ENCODE measurements at regions not wholly inside any gene's neighbourhood (a gene's known extent, or its start where the extent isn't known, plus 50 kb on each side); places are given as distances from the start of the nearest gene placed in this dataset.

DNA sequence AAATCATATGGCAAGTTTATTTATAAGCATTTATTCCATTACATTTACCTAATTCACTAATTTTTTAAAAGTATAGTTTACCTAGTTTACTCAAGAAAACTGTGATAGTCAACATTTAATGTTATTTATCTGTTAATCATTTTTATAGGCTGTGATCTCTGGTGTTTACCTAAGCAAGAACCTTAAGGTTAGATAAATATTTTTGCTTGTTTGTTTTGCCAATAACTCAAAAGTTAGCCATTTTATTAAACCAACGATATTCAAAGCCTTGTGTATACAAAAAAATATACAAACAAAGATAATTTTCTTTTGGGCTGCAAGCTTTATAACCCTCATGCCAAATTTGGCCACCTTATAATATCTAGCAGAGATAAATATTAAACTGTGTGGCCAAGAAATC is 157.3 kb downstream of the SLCO1B3 start:
- Histone ChIP-seq H3K36me3 (no peaks in the 10 kb centered on the region), H3K9me3 (no peaks in the 10 kb centered on the region), H3K27ac (no peak overlapping the region), H3K27me3 (no peaks in the 10 kb centered on the region), H3K4me3 (no peak overlapping the region), H3K4me1 (no peaks in the 10 kb centered on the region)
- no peak for DNase-seq (ENCODE audit: low spot score in 2 of 2)
- TF ChIP-seq POLR2A (IDR thresholded peaks at IDR 0.05) (no peak), POLR2AphosphoS5 (IDR thresholded peaks at IDR 0.05) (no peak)
- TF ChIP-seq, protein P1, sequence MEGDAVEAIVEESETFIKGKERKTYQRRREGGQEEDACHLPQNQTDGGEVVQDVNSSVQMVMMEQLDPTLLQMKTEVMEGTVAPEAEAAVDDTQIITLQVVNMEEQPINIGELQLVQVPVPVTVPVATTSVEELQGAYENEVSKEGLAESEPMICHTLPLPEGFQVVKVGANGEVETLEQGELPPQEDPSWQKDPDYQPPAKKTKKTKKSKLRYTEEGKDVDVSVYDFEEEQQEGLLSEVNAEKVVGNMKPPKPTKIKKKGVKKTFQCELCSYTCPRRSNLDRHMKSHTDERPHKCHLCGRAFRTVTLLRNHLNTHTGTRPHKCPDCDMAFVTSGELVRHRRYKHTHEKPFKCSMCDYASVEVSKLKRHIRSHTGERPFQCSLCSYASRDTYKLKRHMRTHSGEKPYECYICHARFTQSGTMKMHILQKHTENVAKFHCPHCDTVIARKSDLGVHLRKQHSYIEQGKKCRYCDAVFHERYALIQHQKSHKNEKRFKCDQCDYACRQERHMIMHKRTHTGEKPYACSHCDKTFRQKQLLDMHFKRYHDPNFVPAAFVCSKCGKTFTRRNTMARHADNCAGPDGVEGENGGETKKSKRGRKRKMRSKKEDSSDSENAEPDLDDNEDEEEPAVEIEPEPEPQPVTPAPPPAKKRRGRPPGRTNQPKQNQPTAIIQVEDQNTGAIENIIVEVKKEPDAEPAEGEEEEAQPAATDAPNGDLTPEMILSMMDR (IDR thresholded peaks at IDR 0.05): no peak
- intact Hi-C loops (cut with DNase I; ENCODE audit: low total_unique reads): no loop called here

DNA sequence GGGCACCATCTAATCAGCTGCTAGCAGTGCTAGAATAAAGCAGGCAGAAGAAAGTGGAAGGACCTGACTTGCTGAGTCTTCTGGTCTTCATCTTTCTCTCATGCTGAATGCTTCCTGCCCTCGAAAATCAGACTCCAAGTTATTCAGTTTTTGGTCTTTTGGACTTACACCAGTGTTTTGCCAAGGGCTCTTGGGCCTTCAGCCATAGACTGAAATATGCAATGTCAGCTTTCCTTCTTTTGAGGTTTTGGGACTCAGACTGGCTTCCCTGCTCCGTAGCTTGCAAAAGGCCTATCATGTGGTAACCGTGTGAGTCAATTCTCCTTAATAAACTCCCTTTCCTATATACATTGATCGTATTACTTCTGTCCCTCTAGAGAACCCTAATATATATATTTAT is 159.3 kb downstream of the SLCO1B3 start:
- TF ChIP-seq POLR2AphosphoS5 (IDR thresholded peaks at IDR 0.05): no peak
- no peak for TF ChIP-seq POLR2A (IDR thresholded peaks at IDR 0.05)
- TF ChIP-seq, protein P1 (IDR thresholded peaks at IDR 0.05): no peak
- no peaks in the 10 kb centered on the region for H3K36me3 ChIP-seq
- no peaks in the 10 kb centered on the region for H3K4me1 ChIP-seq
- H3K27ac ChIP-seq: no peak overlapping the region
- no peaks in the 10 kb centered on the region for H3K9me3 ChIP-seq
- no peak overlapping the region for H3K4me3 ChIP-seq
- no peak for DNase-seq (ENCODE audit: low spot score in 2 of 2)
- intact Hi-C loops (cut with DNase I; ENCODE audit: low total_unique reads): no loop called here
- no peaks in the 10 kb centered on the region for H3K27me3 ChIP-seq

DNA sequence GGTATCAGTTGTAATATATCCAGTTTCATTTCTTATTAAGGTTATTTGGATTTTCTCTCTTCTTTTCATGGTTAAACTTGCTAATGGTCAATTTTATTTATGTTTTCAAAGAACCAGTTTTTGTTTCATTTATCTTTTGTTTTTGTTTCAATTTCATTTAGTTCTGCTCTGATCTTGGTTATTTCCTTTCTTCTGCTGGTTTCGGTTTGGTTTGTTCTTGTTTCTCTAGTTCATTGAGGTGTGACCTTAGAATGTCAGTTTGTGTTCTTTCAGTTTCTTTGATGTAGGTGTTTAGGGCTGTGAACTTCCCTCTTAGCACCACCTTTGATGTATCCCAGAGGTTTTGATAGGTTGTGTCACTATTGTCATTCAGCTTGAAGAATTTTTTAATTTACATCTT is 145.6 kb upstream of the SLCO1B1 start:
- Histone ChIP-seq H3K27me3 (no peaks in the 10 kb centered on the region), H3K27ac (no peak overlapping the region), H3K36me3 (no peaks in the 10 kb centered on the region), H3K9me3 (peaks cover 0 to 11% of the 10 kb centered on the region in 2 donors), H3K4me3 (no peak overlapping the region), H3K4me1 (no peaks in the 10 kb centered on the region)
- TF ChIP-seq POLR2A (IDR thresholded peaks at IDR 0.05) (no peak), POLR2AphosphoS5 (IDR thresholded peaks at IDR 0.05) (no peak)
- TF ChIP-seq, protein P1 (IDR thresholded peaks at IDR 0.05): no peak
- intact Hi-C loops (cut with DNase I; ENCODE audit: low total_unique reads): no loop called here
- no peak for DNase-seq (ENCODE audit: low spot score in 2 of 2)

DNA sequence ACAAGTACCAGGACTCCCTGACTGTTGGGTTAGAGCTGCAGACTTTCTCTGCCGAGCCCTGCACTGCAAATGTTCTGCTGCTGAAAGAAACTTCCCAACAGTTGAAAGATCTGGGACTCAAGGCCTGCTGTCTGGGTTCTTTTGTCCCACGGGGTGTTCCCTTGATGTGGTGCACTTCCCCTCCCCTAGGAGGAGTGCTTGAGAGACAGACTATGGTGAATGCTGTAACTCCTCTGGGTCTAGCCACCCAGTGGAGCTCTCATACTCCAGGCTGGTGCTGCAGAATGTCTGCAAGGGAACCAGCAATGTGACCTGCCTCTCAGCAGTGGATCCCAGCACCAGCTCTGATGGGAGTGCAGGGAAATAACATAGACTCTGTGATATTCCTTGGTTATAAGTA is 129.2 kb upstream of the SLCO1B1 start:
- TF ChIP-seq, protein P1 (IDR thresholded peaks at IDR 0.05): no peak
- TF ChIP-seq POLR2A (IDR thresholded peaks at IDR 0.05) (no peak), POLR2AphosphoS5 (IDR thresholded peaks at IDR 0.05) (no peak)
- Histone ChIP-seq H3K36me3 (no peaks in the 10 kb centered on the region), H3K27ac (no peak overlapping the region), H3K4me3 (no peak overlapping the region), H3K4me1 (no peaks in the 10 kb centered on the region), H3K9me3 (peaks cover 0 to 5% of the 10 kb centered on the region in 2 donors), H3K27me3 (no peaks in the 10 kb centered on the region)
- intact Hi-C loops (cut with DNase I; ENCODE audit: low total_unique reads): loop anchor here (2.0 kb wide), 1 partner anchor 141 kb away; no protein-coding TSS in a partner anchor
- DNase-seq (ENCODE audit: low spot score in 2 of 2): no peak

DNA sequence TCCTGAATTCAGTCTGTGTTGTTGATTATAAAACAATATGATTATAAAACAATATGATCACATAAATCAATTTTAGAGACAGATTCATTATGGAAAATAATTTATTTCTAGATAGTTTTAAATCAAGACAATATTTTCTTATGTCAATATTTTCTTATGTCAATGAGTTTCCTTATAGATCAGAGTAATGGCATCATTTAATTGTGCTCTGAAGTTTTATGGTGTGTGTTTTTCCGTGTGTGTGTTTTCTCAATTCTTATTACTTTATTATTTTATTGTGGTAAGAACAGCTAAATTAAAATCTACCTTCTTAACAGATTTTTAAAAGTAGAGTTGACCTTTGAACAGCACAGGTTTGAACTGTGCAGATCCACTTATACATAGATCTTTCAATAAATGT is 105.3 kb upstream of the SLCO1B1 start:
- H3K36me3 ChIP-seq: no peaks in the 10 kb centered on the region
- no peak for TF ChIP-seq POLR2AphosphoS5 (IDR thresholded peaks at IDR 0.05)
- no peak for TF ChIP-seq POLR2A (IDR thresholded peaks at IDR 0.05)
- TF ChIP-seq, protein P1 (IDR thresholded peaks at IDR 0.05): no peak
- no peaks in the 10 kb centered on the region for H3K27me3 ChIP-seq
- H3K4me3 ChIP-seq: no peak overlapping the region
- H3K9me3 ChIP-seq: no peaks in the 10 kb centered on the region
- H3K4me1 ChIP-seq: no peaks in the 10 kb centered on the region
- H3K27ac ChIP-seq: no peak overlapping the region
- no peak for DNase-seq (ENCODE audit: low spot score in 2 of 2)
- intact Hi-C loops (cut with DNase I; ENCODE audit: low total_unique reads): no loop called here
